ENCODE measurements at regions not wholly inside any gene's neighbourhood (a gene's known extent, or its start where the extent isn't known, plus 50 kb on each side); places are given as distances from the start of the nearest gene placed in this dataset.

DNA sequence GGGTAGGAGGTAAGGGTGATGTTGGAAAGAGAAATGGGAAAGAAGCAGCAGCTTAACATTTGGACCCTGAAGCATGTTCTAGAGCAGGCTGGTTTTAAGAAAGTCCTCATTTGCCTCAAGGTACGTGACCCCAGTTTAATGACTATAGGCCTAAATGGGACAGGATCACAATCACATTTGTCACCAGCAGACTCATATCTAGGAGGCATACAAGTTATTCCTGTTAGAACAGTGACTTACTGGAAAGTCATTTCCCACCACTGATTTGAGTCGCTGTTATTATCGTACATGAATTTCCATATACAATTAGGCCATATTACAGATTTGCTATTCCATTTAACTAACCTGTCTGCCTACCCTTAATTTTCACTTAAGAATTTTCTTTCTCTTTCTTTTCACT, 326.1 kb downstream of the DAD1 start:
- Histone ChIP-seq H3K9ac (ENCODE audit: insufficient read depth, low read depth, low read length) (no peak overlapping the region), H2AFZ (ENCODE audit: low read length) (no peak overlapping the region), H3K4me3 (replicated peaks in 1 of 3; ENCODE audit: insufficient read depth in 1 of 3, low read depth in 2 of 3, low read length in 3 of 3) (no peak overlapping the region), H3K79me2 (ENCODE audit: insufficient read depth, low read length) (no peaks in the 10 kb centered on the region), H3K9me3 (ENCODE audit: low read length) (no peaks in the 10 kb centered on the region), H3K4me1 (ENCODE audit: insufficient read depth, low read length) (no peaks in the 10 kb centered on the region), H4K20me1 (ENCODE audit: insufficient read depth, low read length) (no peaks in the 10 kb centered on the region), H3K4me2 (ENCODE audit: low read depth, low read length) (no peak overlapping the region), H3K27ac (ENCODE audit: extremely low read length, insufficient read depth, low read length) (no peak overlapping the region), H3K36me3 (replicated peaks in 1 of 2; ENCODE audit: control insufficient read depth in 1 of 2, insufficient read depth in 2 of 2, low read length in 2 of 2) (no peaks in the 10 kb centered on the region), H3K27me3 (ENCODE audit: control insufficient read depth in 1 of 2, insufficient read depth in 2 of 2, low read length in 2 of 2) (peaks cover 2 to 10% of the 10 kb centered on the region in 2 experiments; a peak in 2 of 5 replicates)
- DNase-seq (ENCODE audit: low spot score) (no peak), FAIRE-seq (no peak), ATAC-seq (no peak)
- 40% methylated on average over 3 of the region's 3 CpGs for WGBS (ENCODE audit: low lambda C conversion rate)
- intact Hi-C loops (cut with micrococcal nuclease; ENCODE audit: unreplicated experiment) = no loop called here
- in situ Hi-C loops (cut with HindIII; ENCODE audit: extremely low pct_ligation_motif_present, low pct_unique_long_range_greater_than_20kb) = no loop called here
- TF ChIP-seq NR2F1 (CRISPR knock-in tag; IDR thresholded peaks at IDR 0.05) = no peak
- no peak for TF ChIP-seq CBX2 (IDR thresholded peaks at IDR 0.05; ENCODE audit: low read depth, low read length)
- no peak for TF ChIP-seq CBX2 (CRISPR knock-in tag; IDR thresholded peaks at IDR 0.05; ENCODE audit: low read depth)
- TF ChIP-seq ZNF337 (CRISPR knock-in tag; IDR thresholded peaks at IDR 0.05; ENCODE audit: borderline replicate concordance, low read depth) = no peak
- no peak for TF ChIP-seq FOSL1 (CRISPR knock-in tag; IDR thresholded peaks at IDR 0.05; ENCODE audit: borderline replicate concordance)
- no peak for TF ChIP-seq RXRB (CRISPR knock-in tag; IDR thresholded peaks at IDR 0.05; ENCODE audit: borderline replicate concordance)
- no peak for TF ChIP-seq ZNF264 (CRISPR knock-in tag; IDR thresholded peaks at IDR 0.05)
- no TSS peak for BruUV-seq (replicated peaks)
- CTCF ChIA-PET (ENCODE audit: low intra/inter-chr PET ratio, low total read pairs) = no interaction called here
- POLR2A ChIA-PET = no interaction called here

DNA sequence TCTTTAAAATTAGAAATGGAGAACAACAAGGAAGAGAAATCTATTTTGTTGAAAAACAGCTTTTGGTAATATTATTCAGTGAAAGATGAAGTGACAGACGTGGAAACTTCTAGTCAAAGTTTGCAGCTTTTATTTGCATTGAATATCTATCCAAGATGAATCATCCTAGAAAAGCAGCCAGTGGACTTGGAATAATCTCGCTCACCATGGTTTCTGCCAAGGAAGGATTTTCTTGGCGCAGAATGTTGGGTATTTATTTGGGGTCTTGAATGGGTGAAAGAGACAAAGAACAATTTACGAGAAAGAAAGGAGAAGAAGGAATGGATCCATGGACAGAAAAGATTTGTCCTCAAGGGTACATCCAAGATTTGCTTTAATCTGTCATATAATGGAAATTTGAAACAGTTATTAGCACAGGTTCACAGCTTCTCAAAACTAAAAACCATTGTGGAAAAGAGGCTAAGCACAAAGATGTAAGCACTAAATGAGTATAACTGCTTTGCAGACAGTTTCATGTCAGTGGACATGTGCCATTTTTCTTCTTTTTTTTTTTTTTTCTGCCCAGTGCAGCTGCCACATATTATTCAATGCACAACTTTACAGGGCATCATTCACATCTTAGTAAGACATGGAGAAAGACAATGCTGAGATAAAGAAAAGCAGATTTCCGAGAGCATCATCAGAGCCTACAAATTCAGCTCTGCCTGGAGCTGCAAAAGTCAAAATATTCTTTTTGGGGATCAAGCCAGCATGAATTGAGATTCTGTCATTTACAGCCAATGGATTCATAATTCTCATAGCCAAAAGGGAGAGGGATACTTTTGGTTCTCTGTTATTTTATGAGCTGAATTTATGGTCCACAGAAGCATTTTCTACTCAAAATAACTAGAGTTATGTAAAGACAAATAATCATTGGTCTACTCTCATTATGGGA, 333.7 kb downstream of the DAD1 start:
- WGBS (ENCODE audit: low lambda C conversion rate) = 26% methylated on average over 5 of the region's 5 CpGs
- Histone ChIP-seq H3K9me3 (ENCODE audit: low read length) (no peaks in the 10 kb centered on the region), H3K36me3 (replicated peaks in 1 of 2; ENCODE audit: control insufficient read depth in 1 of 2, insufficient read depth in 2 of 2, low read length in 2 of 2) (no peaks in the 10 kb centered on the region), H3K9ac (ENCODE audit: insufficient read depth, low read depth, low read length) (no peak overlapping the region), H3K4me3 (replicated peaks in 1 of 3; ENCODE audit: insufficient read depth in 1 of 3, low read depth in 2 of 3, low read length in 3 of 3) (no peak overlapping the region), H3K4me2 (ENCODE audit: low read depth, low read length) (no peak overlapping the region), H2AFZ (ENCODE audit: low read length) (no peak overlapping the region), H3K27ac (ENCODE audit: extremely low read length, insufficient read depth, low read length) (no peak overlapping the region), H3K4me1 (ENCODE audit: insufficient read depth, low read length) (no peaks in the 10 kb centered on the region), H4K20me1 (ENCODE audit: insufficient read depth, low read length) (no peaks in the 10 kb centered on the region), H3K79me2 (ENCODE audit: insufficient read depth, low read length) (no peaks in the 10 kb centered on the region), H3K27me3 (ENCODE audit: control insufficient read depth in 1 of 2, insufficient read depth in 2 of 2, low read length in 2 of 2) (peaks cover 0 to 6% of the 10 kb centered on the region in 2 experiments; a peak in 1 of 5 replicates)
- ATAC-seq (no peak), FAIRE-seq (no peak), DNase-seq (ENCODE audit: low spot score) (no peak)
- in situ Hi-C loops (cut with HindIII; ENCODE audit: extremely low pct_ligation_motif_present, low pct_unique_long_range_greater_than_20kb) (no loop called here), intact Hi-C loops (cut with micrococcal nuclease; ENCODE audit: unreplicated experiment) (no loop called here)
- BruUV-seq (replicated peaks) = no TSS peak
- POLR2A ChIA-PET = no interaction called here
- CTCF ChIA-PET (ENCODE audit: low intra/inter-chr PET ratio, low total read pairs) = no interaction called here
- TF ChIP-seq ZNF362 (CRISPR knock-in tag; IDR thresholded peaks at IDR 0.05; ENCODE audit: borderline replicate concordance) (no peak), DRAP1 (CRISPR knock-in tag; IDR thresholded peaks at IDR 0.05) (no peak), ZNF205 (CRISPR knock-in tag; IDR thresholded peaks at IDR 0.05) (no peak), ZSCAN20 (CRISPR knock-in tag; IDR thresholded peaks at IDR 0.05; ENCODE audit: borderline replicate concordance) (no peak), ZNF780A (CRISPR knock-in tag; IDR thresholded peaks at IDR 0.05) (no peak), ZNF33A (CRISPR knock-in tag; IDR thresholded peaks at IDR 0.05; ENCODE audit: borderline replicate concordance) (no peak), LCORL (IDR thresholded peaks at IDR 0.05) (no peak), LCORL (CRISPR knock-in tag; IDR thresholded peaks at IDR 0.05) (no peak)
- TF ChIP-seq, protein P1, sequence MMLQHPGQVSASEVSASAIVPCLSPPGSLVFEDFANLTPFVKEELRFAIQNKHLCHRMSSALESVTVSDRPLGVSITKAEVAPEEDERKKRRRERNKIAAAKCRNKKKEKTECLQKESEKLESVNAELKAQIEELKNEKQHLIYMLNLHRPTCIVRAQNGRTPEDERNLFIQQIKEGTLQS (CRISPR knock-in tag; IDR thresholded peaks at IDR 0.05) = no peak

Measured in HepG2 (cell line).